ENCODE measurements at regions not wholly inside any gene's neighbourhood (a gene's known extent, or its start where the extent isn't known, plus 50 kb on each side); places are given as distances from the start of the nearest gene placed in this dataset.

GRCh38 chr2:217185265-217185995, 325.6 kb upstream of the TNP1 start:
- intact Hi-C loops (cut with micrococcal nuclease; ENCODE audit: unreplicated experiment), result no loop called here
- DNase-seq (ENCODE audit: low read depth, low spot score) (no peak), ATAC-seq (no peak)
- POLR2A ChIA-PET, result no interaction called here
- Histone ChIP-seq H3K9me3 (ENCODE audit: control insufficient read depth, insufficient read depth, low read depth, low read length) (no peaks in the 10 kb centered on the region), H3K36me3 (ENCODE audit: control insufficient read depth, insufficient read depth, low read length) (no peaks in the 10 kb centered on the region), H3K4me1 (ENCODE audit: control insufficient read depth, insufficient read depth, low read length) (no peaks in the 10 kb centered on the region), H3K27ac (ENCODE audit: low read length) (no peak overlapping the region), H3K27me3 (ENCODE audit: control insufficient read depth, insufficient read depth, low read length) (no peaks in the 10 kb centered on the region), H3K4me3 (ENCODE audit: low read depth in 2 of 2, low read length in 2 of 2) (no peak overlapping the region)
- BruUV-seq (replicated peaks), result no TSS peak
- in situ Hi-C loops (cut with HindIII; ENCODE audit: low pct_unique_long_range_greater_than_20kb, low sequenced_read_pairs), result no loop called here
- CTCF ChIA-PET, result no interaction called here
- TF ChIP-seq REST (IDR thresholded peaks at IDR 0.05; ENCODE audit: insufficient read depth in 1 of 2, low read depth in 2 of 2, low read length in 1 of 2) (no peak), CTCF (IDR thresholded peaks at IDR 0.05) (no peak), TCF7L2 (IDR thresholded peaks at IDR 0.05; ENCODE audit: low read depth, low read length) (no peak)

- Histone ChIP-seq H3K36me3 (ENCODE audit: control insufficient read depth, insufficient read depth, low read length) (no peaks in the 10 kb centered on the region), H3K4me1 (ENCODE audit: control insufficient read depth, insufficient read depth, low read length) (no peaks in the 10 kb centered on the region), H3K27me3 (ENCODE audit: control insufficient read depth, insufficient read depth, low read length) (no peaks in the 10 kb centered on the region), H3K27ac (ENCODE audit: low read length) (no peak overlapping the region), H3K4me3 (ENCODE audit: low read depth in 2 of 2, low read length in 2 of 2) (no peak overlapping the region), H3K9me3 (ENCODE audit: control insufficient read depth, insufficient read depth, low read depth, low read length) (no peaks in the 10 kb centered on the region)
- in situ Hi-C loops (cut with HindIII; ENCODE audit: low pct_unique_long_range_greater_than_20kb, low sequenced_read_pairs), result no loop called here
- TF ChIP-seq TCF7L2 (IDR thresholded peaks at IDR 0.05; ENCODE audit: low read depth, low read length) (no peak), REST (IDR thresholded peaks at IDR 0.05; ENCODE audit: insufficient read depth in 1 of 2, low read depth in 2 of 2, low read length in 1 of 2) (no peak), POLR2AphosphoS5 (IDR thresholded peaks at IDR 0.05; ENCODE audit: low read depth, low read length) (no peak), CTCF (IDR thresholded peaks at IDR 0.05) (no peak), SIN3A (IDR thresholded peaks at IDR 0.05; ENCODE audit: borderline replicate concordance, insufficient read depth, low read depth, low read length) (no peak)
- intact Hi-C loops (cut with micrococcal nuclease; ENCODE audit: unreplicated experiment), result no loop called here
- BruUV-seq (replicated peaks), result no TSS peak
- DNase-seq (ENCODE audit: low read depth, low spot score) (no peak), ATAC-seq (no peak)
- POLR2A ChIA-PET, result no interaction called here
- CTCF ChIA-PET, result no interaction called here
Measured at GRCh38 chr2:217184242-217184641, 324.4 kb upstream of the TNP1 start.

Measured in Panc1 (cell line).